ENCODE measurements at regions not wholly inside any gene's neighbourhood (a gene's known extent, or its start where the extent isn't known, plus 50 kb on each side); places are given as distances from the start of the nearest gene placed in this dataset.

DNA sequence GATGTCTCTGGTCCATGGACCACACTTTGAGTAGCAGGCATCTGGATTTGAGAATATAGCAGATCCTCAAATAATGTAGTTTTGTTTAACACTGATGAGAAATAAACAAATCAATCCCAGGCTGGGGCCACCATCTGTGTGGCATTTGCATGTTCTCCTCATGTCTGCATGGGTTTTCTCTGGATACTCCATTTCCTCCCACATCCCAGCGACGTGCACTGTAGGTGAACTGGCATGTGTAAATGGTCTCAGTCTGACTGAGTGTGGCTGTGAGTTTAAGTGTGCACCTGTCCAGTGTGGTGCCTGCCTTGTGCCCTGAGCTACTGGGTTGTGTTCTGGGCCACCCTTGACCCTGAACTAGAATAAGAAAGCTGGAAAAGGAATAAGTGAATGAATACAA, 66.3 kb upstream of the NANOGP8 start:
- no peak for DNase-seq

DNA sequence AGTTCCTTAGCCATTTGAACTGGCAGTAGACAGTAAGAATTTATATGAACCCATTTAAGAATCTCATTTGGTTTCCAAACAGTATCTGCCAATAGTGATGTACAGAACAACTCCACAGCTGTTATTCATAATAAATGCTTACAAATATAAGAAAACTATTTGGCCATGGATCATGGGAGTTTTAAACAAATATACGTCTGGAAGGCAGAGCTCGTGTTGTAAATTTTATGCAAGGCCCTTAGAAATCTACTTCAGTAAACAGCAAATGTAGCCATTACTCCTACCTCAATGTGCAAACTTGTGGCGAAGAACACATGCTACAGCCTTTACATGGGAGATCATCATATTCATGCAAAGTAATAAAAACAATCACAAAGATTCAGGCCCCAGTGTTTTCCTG, 65.3 kb upstream of the NANOGP8 start:
- no peak for DNase-seq

- no peak for DNase-seq
These were observed 60.2 kb upstream of the NANOGP8 start for GRCh38 chr15:35145336-35145735.

- no peak for DNase-seq
These were observed 57.5 kb upstream of the NANOGP8 start for GRCh38 chr15:35142578-35142977.

GRCh38 chr15:35141743-35142471, 56.8 kb upstream of the NANOGP8 start:
- no peak for DNase-seq

DNA sequence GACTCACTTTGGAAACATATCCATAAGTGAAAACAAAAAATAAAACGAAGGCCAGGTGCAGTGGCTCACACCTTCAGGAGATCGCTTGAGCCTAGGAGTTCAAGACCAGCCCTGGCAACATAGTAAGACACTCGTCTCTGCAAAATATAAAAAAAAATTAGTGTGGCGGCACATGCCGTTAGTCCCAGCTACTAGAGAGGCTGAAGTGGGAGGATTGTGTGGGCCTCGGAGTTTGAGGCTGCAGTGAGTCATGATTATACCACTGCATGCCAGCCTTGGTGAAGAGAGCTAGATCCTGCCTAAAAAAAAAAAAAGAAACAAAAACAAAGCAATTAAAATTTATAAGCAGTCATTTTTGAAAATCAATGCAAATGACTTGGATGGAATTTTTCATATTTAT, 54.7 kb upstream of the NANOGP8 start:
- no peak for DNase-seq

DNA sequence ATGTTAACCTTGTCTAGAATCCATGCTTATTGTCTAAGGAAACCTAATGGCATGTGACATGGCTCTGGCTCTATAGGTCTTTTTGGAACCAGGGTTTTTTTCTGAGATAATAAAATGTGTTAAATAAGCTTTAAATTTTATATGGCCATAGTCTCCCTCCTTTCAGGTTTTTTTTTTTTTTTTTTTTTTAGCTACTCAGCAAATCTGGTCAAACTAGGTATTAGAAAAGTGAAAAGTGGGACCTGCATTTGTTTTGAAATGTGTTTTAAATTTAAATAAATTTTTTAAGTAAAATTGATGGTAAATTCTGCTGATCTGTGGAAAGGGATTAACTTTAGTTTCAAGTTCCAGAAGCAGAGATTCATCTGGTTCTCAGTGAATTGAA, 52.1 kb upstream of the NANOGP8 start:
- DNase-seq, result no peak

GRCh38 chr15:35136321-35137189, 51.5 kb upstream of the NANOGP8 start:
- no peak for DNase-seq
